ENCODE measurements at regions not wholly inside any gene's neighbourhood (a gene's known extent, or its start where the extent isn't known, plus 50 kb on each side); places are given as distances from the start of the nearest gene placed in this dataset.

- TF ChIP-seq ZNF142 (CRISPR knock-in tag; IDR thresholded peaks at IDR 0.05) (no peak), ZMYM2 (CRISPR knock-in tag; IDR thresholded peaks at IDR 0.05) (no peak)
Measured at GRCh38 chr3:115554487-115554807, 68.9 kb upstream of the GAP43 start (continued).

GRCh38 chr3:115562636-115563267, 60.6 kb upstream of the GAP43 start:
- intact Hi-C loops (cut with micrococcal nuclease; ENCODE audit: unreplicated experiment) (no loop called here), in situ Hi-C loops (cut with HindIII; ENCODE audit: extremely low pct_ligation_motif_present, low pct_unique_long_range_greater_than_20kb) (no loop called here)
- Histone ChIP-seq H3K36me3 (replicated peaks in 1 of 2; ENCODE audit: control insufficient read depth in 1 of 2, insufficient read depth in 2 of 2, low read length in 2 of 2) (no peaks in the 10 kb centered on the region), H3K4me1 (ENCODE audit: insufficient read depth, low read length) (no peaks in the 10 kb centered on the region), H2AFZ (ENCODE audit: low read length) (no peak overlapping the region), H3K9me3 (ENCODE audit: low read length) (no peaks in the 10 kb centered on the region), H3K27ac (ENCODE audit: extremely low read length, insufficient read depth, low read length) (no peak overlapping the region), H3K79me2 (ENCODE audit: insufficient read depth, low read length) (no peaks in the 10 kb centered on the region), H4K20me1 (ENCODE audit: insufficient read depth, low read length) (no peaks in the 10 kb centered on the region), H3K27me3 (ENCODE audit: control insufficient read depth in 1 of 2, insufficient read depth in 2 of 2, low read length in 2 of 2) (no peaks in the 10 kb centered on the region; a peak in 1 of 5 replicates), H3K4me2 (ENCODE audit: low read depth, low read length) (no peak overlapping the region), H3K4me3 (replicated peaks in 1 of 3; ENCODE audit: insufficient read depth in 1 of 3, low read depth in 2 of 3, low read length in 3 of 3) (no peak overlapping the region), H3K9ac (ENCODE audit: insufficient read depth, low read depth, low read length) (no peak overlapping the region)
- no TSS peak for BruUV-seq (replicated peaks)
- FAIRE-seq (no peak), ATAC-seq (no peak), DNase-seq (ENCODE audit: low spot score) (no peak)
- WGBS (ENCODE audit: low lambda C conversion rate): 0% methylated on average over 4 of the region's 4 CpGs
- POLR2A ChIA-PET: no interaction called here
- CTCF ChIA-PET (ENCODE audit: low intra/inter-chr PET ratio, low total read pairs): no interaction called here
- no peak for TF ChIP-seq ZNF678 (CRISPR knock-in tag; IDR thresholded peaks at IDR 0.05)
- no peak for TF ChIP-seq ZBTB46 (CRISPR knock-in tag; IDR thresholded peaks at IDR 0.05; ENCODE audit: borderline replicate concordance)
- no peak for TF ChIP-seq ZNF44 (CRISPR knock-in tag; IDR thresholded peaks at IDR 0.05)
- TF ChIP-seq ARID2 (CRISPR knock-in tag; IDR thresholded peaks at IDR 0.05; ENCODE audit: borderline replicate concordance): no peak
- TF ChIP-seq ZNF775 (CRISPR knock-in tag; IDR thresholded peaks at IDR 0.05; ENCODE audit: borderline replicate concordance): no peak
- TF ChIP-seq ZFAT (CRISPR knock-in tag; conservative IDR thresholded peaks at IDR 0.05): no peak
- no peak for TF ChIP-seq ZKSCAN8 (CRISPR knock-in tag; IDR thresholded peaks at IDR 0.05; ENCODE audit: borderline replicate concordance)
- no peak for TF ChIP-seq ZBTB39 (CRISPR knock-in tag; IDR thresholded peaks at IDR 0.05)
- no peak for TF ChIP-seq ZBTB43 (CRISPR knock-in tag; conservative IDR thresholded peaks at IDR 0.05)
- no peak for TF ChIP-seq ZNF879 (CRISPR knock-in tag; IDR thresholded peaks at IDR 0.05)
- TF ChIP-seq JUN (CRISPR knock-in tag; IDR thresholded peaks at IDR 0.05): no peak

Measured in HepG2 (cell line).